Mesothelial cell of epicardium (in vitro differentiated cells): ENCODE measurements at regions not wholly inside any gene's neighbourhood (a gene's known extent, or its start where the extent isn't known, plus 50 kb on each side); places are given as distances from the start of the nearest gene placed in this dataset.
"Not testable (repeated sequence)": the region's sequence is repeated elsewhere in the genome, so short reads cannot be mapped to it uniquely, and the experiment has no call there.

ENCODE experiments used
- DNase-seq, 2 experiments: peaks; one replicate each; pipeline ENCODE4 v3.0.0; 2021; ENCODE audit warnings: low spot score in 2 of 2; ENCODE audit not compliant: unreplicated experiment in 2 of 2
- H3K27ac Mint-ChIP-seq: 2 replicates; pipeline ENCODE4 v1.8.0; 2021; ENCODE audit warnings: mixed read lengths
- H3K27me3 Mint-ChIP-seq: 2 replicates; pipeline ENCODE4 v1.8.0; 2021; ENCODE audit warnings: low read depth, mixed read lengths
- H3K36me3 Mint-ChIP-seq: 2 replicates; pipeline ENCODE4 v1.8.0; 2021; ENCODE audit warnings: mixed read lengths
- H3K4me1 Mint-ChIP-seq: 2 replicates; pipeline ENCODE4 v1.8.0; 2021; ENCODE audit warnings: mixed read lengths
- H3K4me3 Mint-ChIP-seq: 2 replicates; pipeline ENCODE4 v1.8.0; 2021; ENCODE audit warnings: mild to moderate bottlenecking, moderate library complexity, mixed read lengths
- H3K9me3 Mint-ChIP-seq: 2 replicates; pipeline ENCODE4 v1.8.0; 2021; ENCODE audit warnings: mixed read lengths
- TF ChIP-seq, protein P1 (sequence below): fragments of 200-600 bp; sonication (generic); IDR thresholded peaks from one replicate; pipeline ENCODE4 v1.5.0; 2021; ENCODE audit warnings: antibody characterized with exemption; ENCODE audit not compliant: unreplicated experiment

DNA sequence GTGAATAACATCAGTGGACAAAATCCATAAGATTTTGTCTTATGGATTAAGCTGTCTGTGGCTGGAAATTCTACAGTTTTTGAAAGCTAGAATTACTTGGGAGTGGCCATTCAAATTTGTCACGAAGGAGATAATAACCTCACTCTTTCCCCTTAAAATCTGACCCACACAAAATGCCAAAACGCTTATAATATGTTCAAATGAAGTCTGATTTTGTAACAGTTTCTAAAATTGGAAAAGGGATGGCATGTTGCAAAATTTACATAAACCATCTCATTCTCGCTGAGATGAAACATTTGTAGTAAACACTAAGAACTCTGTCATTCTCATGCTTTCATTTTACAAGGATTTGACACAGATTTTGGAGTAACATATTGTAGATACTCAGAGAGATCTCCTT is 112.7 kb downstream of the GJA1 start:
- peaks cover 17% of the 10 kb centered on the region for H3K4me1 Mint-ChIP-seq
- TF ChIP-seq, protein P1, sequence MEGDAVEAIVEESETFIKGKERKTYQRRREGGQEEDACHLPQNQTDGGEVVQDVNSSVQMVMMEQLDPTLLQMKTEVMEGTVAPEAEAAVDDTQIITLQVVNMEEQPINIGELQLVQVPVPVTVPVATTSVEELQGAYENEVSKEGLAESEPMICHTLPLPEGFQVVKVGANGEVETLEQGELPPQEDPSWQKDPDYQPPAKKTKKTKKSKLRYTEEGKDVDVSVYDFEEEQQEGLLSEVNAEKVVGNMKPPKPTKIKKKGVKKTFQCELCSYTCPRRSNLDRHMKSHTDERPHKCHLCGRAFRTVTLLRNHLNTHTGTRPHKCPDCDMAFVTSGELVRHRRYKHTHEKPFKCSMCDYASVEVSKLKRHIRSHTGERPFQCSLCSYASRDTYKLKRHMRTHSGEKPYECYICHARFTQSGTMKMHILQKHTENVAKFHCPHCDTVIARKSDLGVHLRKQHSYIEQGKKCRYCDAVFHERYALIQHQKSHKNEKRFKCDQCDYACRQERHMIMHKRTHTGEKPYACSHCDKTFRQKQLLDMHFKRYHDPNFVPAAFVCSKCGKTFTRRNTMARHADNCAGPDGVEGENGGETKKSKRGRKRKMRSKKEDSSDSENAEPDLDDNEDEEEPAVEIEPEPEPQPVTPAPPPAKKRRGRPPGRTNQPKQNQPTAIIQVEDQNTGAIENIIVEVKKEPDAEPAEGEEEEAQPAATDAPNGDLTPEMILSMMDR: no peak
- H3K36me3 Mint-ChIP-seq: no peaks in the 10 kb centered on the region
- no peak for DNase-seq
- no peaks in the 10 kb centered on the region for H3K27me3 Mint-ChIP-seq
- peak overlapping the region; percentile 22 for H3K27ac Mint-ChIP-seq
- no peaks in the 10 kb centered on the region for H3K9me3 Mint-ChIP-seq
- no peak overlapping the region for H3K4me3 Mint-ChIP-seq

- no peak for DNase-seq
- Mint-ChIP-seq H3K36me3 (no peaks in the 10 kb centered on the region), H3K9me3 (no peaks in the 10 kb centered on the region), H3K27ac (no peak overlapping the region), H3K4me1 (peaks cover 17% of the 10 kb centered on the region), H3K4me3 (no peak overlapping the region), H3K27me3 (no peaks in the 10 kb centered on the region)
- TF ChIP-seq, protein P1: no peak
These were observed 114.3 kb downstream of the GJA1 start for GRCh38 chr6:121549736-121550135.

DNA sequence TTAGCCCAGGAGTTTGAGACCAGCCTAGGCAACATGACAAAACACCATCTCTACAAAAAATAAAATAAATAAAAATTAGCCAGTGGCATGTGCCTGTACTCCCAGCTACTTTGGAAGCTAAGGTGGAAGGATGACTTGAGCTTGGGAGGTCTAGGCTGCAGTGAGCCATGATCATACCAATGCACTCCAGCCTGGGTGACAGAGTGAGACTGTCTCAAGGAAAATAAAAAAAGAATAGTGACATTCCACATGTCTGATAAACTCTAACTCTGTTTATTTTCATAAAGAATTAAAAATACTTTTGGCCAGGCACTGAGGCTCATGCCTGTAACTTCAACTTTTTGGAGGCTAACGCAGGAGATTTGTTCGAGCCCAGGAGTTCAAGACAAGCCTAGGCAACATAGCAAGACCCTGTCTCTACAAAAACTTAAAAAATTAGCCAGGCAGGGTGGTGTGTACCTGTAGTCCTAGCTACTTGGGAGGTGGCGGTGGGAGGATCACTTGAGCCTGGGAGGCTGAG is 115.1 kb downstream of the GJA1 start:
- Mint-ChIP-seq H3K4me1 (peaks cover 17% of the 10 kb centered on the region), H3K27me3 (no peaks in the 10 kb centered on the region), H3K4me3 (no peak overlapping the region), H3K36me3 (no peaks in the 10 kb centered on the region), H3K9me3 (no peaks in the 10 kb centered on the region), H3K27ac (no peak overlapping the region)
- DNase-seq: no peak
- TF ChIP-seq, protein P1: no peak

DNA sequence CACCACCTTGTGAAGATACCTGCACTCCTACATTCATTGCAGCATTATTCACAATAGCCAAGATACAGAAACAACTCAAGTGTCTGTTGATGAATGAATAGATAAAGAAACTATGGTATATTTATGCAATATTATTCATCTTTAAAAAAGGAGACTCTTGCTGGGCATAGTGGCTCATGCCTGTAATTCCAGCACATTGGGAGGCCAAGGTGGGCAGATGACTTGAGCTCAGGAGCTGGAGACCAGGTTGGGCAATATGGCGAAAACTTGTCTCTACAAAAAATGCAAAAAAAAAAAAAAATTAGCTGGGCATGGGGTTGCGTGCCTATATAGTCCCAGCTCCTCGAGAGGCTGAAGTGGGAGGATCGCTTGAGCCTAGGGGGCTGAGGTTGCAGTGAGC is 119.8 kb downstream of the GJA1 start:
- DNase-seq: no peak
- H3K36me3 Mint-ChIP-seq: no peaks in the 10 kb centered on the region
- peaks cover 4% of the 10 kb centered on the region for H3K4me1 Mint-ChIP-seq
- no peaks in the 10 kb centered on the region for H3K9me3 Mint-ChIP-seq
- no peaks in the 10 kb centered on the region for H3K27me3 Mint-ChIP-seq
- TF ChIP-seq, protein P1: no peak
- H3K4me3 Mint-ChIP-seq: no peak overlapping the region
- H3K27ac Mint-ChIP-seq: no peak overlapping the region

- not testable (repeated sequence) for H3K4me1 Mint-ChIP-seq, H3K27me3 Mint-ChIP-seq, DNase-seq, H3K27ac Mint-ChIP-seq, H3K36me3 Mint-ChIP-seq, H3K9me3 Mint-ChIP-seq, H3K4me3 Mint-ChIP-seq
These were observed 120.7 kb downstream of the GJA1 start for GRCh38 chr6:121556149-121556548.

GRCh38 chr6:121557146-121557940 is 121.9 kb downstream of the GJA1 start:
- TF ChIP-seq, protein P1: no peak
- Mint-ChIP-seq H3K36me3 (no peaks in the 10 kb centered on the region), H3K27me3 (no peaks in the 10 kb centered on the region), H3K27ac (no peak overlapping the region), H3K4me1 (peaks cover 4% of the 10 kb centered on the region), H3K4me3 (no peak overlapping the region), H3K9me3 (no peaks in the 10 kb centered on the region)
- no peak for DNase-seq
